ENCODE measurements at regions not wholly inside any gene's neighbourhood (a gene's known extent, or its start where the extent isn't known, plus 50 kb on each side); places are given as distances from the start of the nearest gene placed in this dataset.

GRCh38 chr2:176821350-176821749 is 391.2 kb upstream of the HNRNPA3 start:
- Histone ChIP-seq H3K36me3 (no peaks in the 10 kb centered on the region), H3K4me3 (no peak overlapping the region), H3K27me3 (peaks cover 0 to 14% of the 10 kb centered on the region in 2 donors), H3K9me3 (no peaks in the 10 kb centered on the region), H3K4me1 (no peaks in the 10 kb centered on the region), H3K27ac (no peak overlapping the region)
- DNase-seq = no peak
- intact Hi-C loops (cut with DNase I; ENCODE audit: low total_unique reads) = no loop called here
- TF ChIP-seq CTCF (IDR thresholded peaks at IDR 0.05) = no peak

- intact Hi-C loops (cut with DNase I; ENCODE audit: low total_unique reads) = no loop called here
- DNase-seq = no peak
- Histone ChIP-seq H3K4me1 (no peaks in the 10 kb centered on the region), H3K27me3 (peaks cover 0 to 14% of the 10 kb centered on the region in 2 donors), H3K27ac (no peak overlapping the region), H3K4me3 (no peak overlapping the region), H3K36me3 (no peaks in the 10 kb centered on the region), H3K9me3 (no peaks in the 10 kb centered on the region)
- no peak for TF ChIP-seq CTCF (IDR thresholded peaks at IDR 0.05)
These were observed 390.5 kb upstream of the HNRNPA3 start for GRCh38 chr2:176822060-176822459.

GRCh38 chr2:176826356-176826755 is 386.2 kb upstream of the HNRNPA3 start:
- Histone ChIP-seq H3K4me1 (peaks cover 0 to 4% (median 0%) of the 10 kb centered on the region in 4 donors), H3K27ac (no peak overlapping the region), H3K36me3 (no peaks in the 10 kb centered on the region), H3K27me3 (peaks cover 0 to 3% of the 10 kb centered on the region in 2 donors), H3K9me3 (no peaks in the 10 kb centered on the region), H3K4me3 (no peak overlapping the region)
- no peak for DNase-seq
- no peak for TF ChIP-seq CTCF (IDR thresholded peaks at IDR 0.05)
- intact Hi-C loops (cut with DNase I; ENCODE audit: low total_unique reads) = no loop called here

- H3K4me3 ChIP-seq = no peak overlapping the region
- H3K27me3 ChIP-seq = no peaks in the 10 kb centered on the region
- H3K4me1 ChIP-seq = peaks cover 0 to 6% (median 3%) of the 10 kb centered on the region in 4 donors
- no peak for DNase-seq
- no peak for TF ChIP-seq CTCF (IDR thresholded peaks at IDR 0.05)
- H3K27ac ChIP-seq = no peak overlapping the region
- no peaks in the 10 kb centered on the region for H3K36me3 ChIP-seq
- no peaks in the 10 kb centered on the region for H3K9me3 ChIP-seq
- intact Hi-C loops (cut with DNase I; ENCODE audit: low total_unique reads) = no loop called here
These were observed 385.5 kb upstream of the HNRNPA3 start for GRCh38 chr2:176826984-176827668.

GRCh38 chr2:176830362-176830761 is 382.2 kb upstream of the HNRNPA3 start:
- Histone ChIP-seq H3K4me3 (no peak overlapping the region), H3K9me3 (no peaks in the 10 kb centered on the region), H3K27ac (no peak overlapping the region), H3K27me3 (no peaks in the 10 kb centered on the region), H3K4me1 (peaks cover 0 to 6% (median 3%) of the 10 kb centered on the region in 4 donors), H3K36me3 (no peaks in the 10 kb centered on the region)
- no peak for TF ChIP-seq CTCF (IDR thresholded peaks at IDR 0.05)
- intact Hi-C loops (cut with DNase I; ENCODE audit: low total_unique reads) = no loop called here
- no peak for DNase-seq

Measured in tibial artery (tissue), 4 donors.